ENCODE measurements at regions not wholly inside any gene's neighbourhood (a gene's known extent, or its start where the extent isn't known, plus 50 kb on each side); places are given as distances from the start of the nearest gene placed in this dataset.

GRCh38 chr13:31442571-31442970, 242.8 kb downstream of the B3GLCT start:
- DNase-seq = no peak

- no peak for DNase-seq
These were observed 244.6 kb downstream of the B3GLCT start for GRCh38 chr13:31444266-31444856.

DNA sequence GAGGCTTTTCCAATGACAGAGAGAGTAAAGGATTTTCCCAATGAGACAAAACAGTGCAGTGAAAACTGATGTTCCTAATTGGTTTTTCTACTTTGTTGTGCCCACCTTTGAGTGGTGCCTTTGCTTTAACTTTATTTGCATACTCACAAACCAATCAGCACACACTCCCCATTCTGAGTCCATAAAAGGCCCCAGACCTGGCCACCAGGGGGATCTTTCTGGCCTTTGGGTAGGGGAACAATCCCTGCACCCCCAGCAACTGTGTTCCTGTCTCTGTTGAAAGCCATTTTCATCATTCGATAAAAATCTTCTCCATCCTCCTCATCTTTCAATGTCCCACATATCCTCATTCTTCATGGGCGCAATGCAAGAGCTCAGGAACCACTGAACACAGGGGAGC, 252.8 kb downstream of the B3GLCT start:
- DNase-seq = no peak

GRCh38 chr13:31455581-31455980, 255.8 kb downstream of the B3GLCT start:
- no peak for DNase-seq

DNA sequence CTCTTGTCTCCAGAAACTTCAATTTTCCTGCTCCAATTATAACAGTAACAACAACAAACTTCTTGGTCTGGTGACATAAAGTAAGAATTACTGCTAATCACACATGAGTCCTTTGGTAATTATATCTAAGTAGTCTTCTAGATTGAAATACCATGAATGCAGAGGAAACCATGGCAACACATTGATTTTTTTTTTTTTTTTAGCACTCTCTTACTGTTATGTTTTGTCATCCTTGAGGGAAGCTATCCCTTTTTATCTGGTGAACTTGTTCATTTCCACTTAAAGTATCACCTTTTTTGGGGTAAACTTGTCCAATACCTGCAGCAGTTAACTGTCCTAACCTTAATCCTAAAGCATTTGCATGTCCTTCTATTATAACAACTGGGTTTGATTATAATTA, 256.3 kb downstream of the B3GLCT start:
- no peak for DNase-seq

DNA sequence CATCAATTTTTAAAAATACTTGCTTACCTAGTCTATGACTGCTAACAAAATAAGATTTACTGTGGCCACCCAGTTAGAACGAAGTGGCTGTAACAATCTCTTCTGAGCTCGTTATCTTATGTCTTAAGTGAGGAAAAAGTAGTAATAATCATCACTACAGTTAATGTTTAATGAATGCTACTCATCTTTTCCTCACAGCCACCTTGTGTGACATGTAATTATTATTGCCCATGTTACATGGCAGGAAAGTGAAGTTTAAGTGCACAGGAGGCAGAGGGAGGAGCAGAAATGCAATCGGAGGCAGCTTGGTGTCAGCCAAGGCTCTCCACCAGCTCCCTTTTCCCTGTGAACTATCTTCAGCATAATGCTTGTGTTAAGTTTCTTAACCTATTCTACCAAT, 260.3 kb downstream of the B3GLCT start:
- DNase-seq = no peak

GRCh38 chr13:31461923-31462322, 262.1 kb downstream of the B3GLCT start:
- no peak for DNase-seq

- no peak for DNase-seq
These were observed 263.0 kb downstream of the B3GLCT start for GRCh38 chr13:31462766-31463165.

DNA sequence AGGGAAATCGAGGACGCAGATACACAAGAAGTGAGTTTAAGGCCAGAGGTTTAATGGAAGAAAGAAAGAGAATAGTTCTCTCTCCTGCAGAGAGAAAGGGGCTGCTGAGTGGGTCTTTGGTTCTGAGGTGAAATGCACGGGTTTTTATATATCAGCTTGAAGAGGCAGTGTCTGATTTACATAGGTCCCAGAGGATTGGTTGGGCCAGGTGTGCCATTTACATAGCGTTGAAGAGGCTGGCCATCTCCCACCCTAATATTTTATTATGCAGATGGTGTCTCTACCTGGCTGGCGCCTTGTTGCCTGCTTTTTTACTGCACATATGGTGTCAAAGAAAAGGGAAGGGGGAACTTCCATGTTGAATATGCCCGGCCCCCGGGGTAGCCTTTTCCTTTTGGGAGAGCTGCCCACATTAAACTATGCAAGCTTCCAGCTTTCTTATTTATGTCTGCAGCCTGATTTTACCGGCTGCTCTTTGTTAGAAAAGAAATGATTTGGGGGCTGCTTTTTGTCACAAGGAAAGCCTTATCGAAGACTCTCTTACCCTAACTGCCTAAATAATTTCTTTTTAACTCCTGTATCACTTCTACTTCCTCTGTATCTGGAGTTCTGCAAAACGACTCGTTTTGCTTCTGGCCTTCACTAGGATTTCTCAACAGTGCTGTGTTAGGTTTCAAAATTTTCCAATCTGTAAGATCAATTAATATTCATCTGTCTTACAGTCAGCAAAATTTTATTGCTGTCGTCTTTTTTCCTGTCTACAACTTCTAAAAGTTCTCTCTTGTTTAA, 268.5 kb downstream of the B3GLCT start:
- DNase-seq = no peak

DNA sequence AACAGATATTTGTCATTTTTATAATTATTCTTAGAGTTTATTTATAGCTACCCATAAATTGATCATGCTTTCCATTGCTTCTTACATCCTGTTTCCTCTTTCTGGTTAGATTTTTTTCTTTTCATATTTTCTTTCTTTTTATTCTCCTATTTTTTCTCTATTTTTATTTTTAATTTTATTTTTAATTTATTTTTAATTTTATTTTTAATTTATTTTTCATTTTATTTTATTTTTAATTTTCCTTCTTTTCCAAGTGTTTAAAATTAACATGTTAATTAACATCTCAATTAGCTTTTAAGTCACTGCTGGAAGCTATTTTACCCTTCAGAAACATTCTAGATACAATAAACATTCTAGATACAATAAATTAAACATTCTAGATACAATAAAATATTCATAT, 269.6 kb downstream of the B3GLCT start:
- DNase-seq = no peak

DNA sequence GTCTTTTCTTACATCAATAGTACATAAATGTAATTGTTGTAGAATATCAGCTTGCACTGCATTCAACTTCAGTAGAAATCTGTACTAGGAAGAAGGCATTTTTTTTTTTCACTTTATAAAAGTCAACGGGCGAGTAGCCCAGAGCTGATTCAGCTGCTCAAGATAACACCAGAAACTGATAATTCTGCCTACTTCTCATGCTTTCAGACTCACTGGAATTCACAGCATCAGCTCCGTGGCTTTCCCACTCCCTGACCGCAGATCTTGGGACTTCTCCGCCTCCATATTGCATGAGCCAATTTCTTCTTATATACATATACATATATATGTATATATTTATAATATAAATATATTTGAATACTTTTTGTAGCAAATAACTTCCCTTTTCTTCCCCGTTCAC, 263.1 kb upstream of the RXFP2 start:
- DNase-seq = no peak

DNA sequence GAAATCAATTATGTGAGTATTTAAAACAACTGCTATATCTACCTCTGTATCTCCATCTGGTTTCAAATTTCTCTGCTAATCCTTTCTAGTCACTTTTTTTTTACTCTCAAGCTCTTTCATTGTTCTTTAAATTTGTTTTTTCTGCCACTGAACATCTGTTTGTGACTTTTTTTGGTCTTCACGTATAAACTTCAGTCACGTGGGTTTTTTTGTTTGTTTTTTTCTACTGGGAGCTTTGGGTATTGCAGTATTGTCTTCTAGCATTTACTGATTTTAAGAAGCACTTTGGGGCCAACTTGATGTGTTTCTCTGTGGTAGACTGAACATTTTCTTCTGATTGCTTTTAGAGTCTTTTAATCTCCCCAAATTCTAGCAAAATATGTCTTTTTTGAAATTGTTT, 262.6 kb upstream of the RXFP2 start:
- DNase-seq = no peak

DNA sequence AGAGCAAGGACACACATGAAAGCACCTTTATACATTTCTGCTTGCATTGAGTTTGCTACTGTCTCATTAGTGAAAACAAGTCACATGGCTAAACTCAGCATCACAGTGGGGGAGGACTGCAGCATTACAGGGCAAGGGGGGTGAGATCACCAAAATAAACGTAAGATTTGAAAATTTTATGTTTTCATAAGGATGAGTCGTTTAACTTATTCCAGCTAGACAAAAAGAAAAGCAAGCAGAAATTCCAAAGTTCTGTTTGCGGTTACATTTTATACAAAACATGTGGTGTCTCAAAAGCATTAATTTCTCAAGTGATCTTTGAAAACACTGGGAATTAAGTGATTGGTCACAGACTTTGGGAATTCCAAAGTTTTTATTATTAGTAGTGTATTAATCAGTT, 261.4 kb upstream of the RXFP2 start:
- DNase-seq = no peak

GRCh38 chr13:31485183-31485582, 254.1 kb upstream of the RXFP2 start:
- no peak for DNase-seq

DNA sequence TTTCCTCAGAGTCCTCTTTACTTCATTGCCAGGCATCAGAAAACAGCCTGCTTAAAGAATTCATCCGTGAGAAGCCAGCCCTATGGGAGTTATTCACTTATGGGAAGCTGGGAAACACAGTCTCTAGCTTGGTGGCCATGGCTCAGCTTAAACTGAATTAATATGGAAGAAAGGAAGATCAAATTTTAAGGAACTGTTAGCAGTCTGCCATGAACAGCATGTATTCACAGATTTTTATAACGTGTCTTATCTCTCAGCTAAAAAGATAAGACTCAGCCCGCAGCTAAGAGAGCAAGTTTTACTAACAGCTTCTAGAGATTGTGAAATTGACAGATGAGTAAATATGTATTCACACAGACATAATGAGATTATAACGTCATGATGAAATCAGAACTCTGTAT, 253.7 kb upstream of the RXFP2 start:
- DNase-seq = no peak

DNA sequence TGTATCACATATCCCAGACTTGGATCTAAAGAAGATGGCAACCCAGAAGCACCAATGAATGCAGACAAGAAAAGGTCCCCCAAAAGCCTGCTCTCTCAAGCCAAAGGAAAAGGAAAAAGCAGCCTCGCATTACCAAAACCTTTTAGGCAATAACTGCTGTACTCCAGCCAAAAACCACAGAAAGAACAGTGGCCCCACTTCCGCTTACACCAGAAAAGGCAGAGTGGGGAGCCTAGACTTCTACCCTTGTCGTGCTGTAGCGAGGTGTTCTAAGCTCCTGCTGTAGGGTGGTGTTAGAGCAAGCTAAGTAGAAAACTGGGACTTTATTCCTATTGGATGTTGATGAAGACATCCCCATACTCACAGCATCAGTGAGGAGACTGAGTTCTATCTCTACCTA, 244.0 kb upstream of the RXFP2 start:
- no peak for DNase-seq

GRCh38 chr13:31499274-31499673, 240.1 kb upstream of the RXFP2 start:
- no peak for DNase-seq

DNA sequence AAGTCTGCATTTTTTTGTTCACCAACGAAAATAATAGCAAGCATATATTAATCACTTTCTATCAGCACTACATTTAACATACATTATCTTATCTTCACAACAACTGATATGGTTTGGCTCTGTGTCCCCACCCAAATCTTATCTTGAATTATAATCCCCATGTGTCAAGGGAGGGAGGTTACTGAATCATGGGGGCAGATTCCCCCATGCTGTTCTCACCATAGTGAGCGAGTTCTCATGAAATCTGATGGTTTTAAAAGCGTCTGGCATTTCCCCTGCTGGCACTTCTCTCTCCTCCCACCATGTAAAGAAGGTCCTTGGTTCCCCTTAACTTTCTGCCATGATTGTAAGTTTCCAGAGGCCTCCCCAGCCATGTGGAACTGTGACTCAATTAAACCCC, 235.7 kb upstream of the RXFP2 start:
- no peak for DNase-seq

- DNase-seq = no peak
These were observed 234.4 kb upstream of the RXFP2 start for GRCh38 chr13:31504918-31505317.

- no peak for DNase-seq
These were observed 227.0 kb upstream of the RXFP2 start for GRCh38 chr13:31512331-31512730.

DNA sequence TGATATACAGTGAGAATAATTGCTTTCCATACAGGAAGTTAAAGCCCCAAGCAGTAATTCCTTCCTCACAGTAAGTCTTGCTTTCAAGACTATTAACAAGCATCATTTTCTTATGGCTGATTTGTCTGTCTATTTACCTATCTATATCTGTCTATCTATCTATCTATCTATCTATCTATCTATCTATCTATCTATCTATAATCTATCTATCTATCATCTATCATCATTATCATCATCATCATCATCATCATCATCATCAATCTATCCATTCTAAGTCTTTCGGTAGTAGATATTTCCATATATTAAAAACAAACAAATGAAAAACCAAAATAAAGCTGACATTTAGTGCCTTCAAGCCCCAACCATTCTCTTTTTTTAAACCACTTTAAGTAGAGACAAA, 224.4 kb upstream of the RXFP2 start:
- DNase-seq = no peak

DNA sequence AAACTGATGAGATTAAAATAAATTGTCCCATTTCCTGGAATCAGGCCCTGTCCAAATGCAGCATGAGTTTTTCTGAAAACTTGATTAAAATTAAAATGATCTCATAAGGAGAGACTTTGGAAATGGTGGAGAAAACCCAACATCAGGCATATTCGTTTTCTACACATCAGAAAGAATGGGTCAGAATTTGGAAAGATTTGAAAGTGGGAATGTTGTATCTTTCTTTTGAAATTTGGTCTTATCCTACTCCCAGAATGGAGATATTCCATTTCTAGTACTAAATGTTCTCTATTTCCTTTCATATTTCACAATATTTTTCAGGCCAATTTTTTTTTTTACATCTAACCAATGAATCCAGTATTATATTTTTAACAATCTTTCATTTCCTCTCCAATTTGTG, 223.9 kb upstream of the RXFP2 start:
- no peak for DNase-seq

GRCh38 chr13:31517599-31517998, 221.7 kb upstream of the RXFP2 start:
- no peak for DNase-seq

DNA sequence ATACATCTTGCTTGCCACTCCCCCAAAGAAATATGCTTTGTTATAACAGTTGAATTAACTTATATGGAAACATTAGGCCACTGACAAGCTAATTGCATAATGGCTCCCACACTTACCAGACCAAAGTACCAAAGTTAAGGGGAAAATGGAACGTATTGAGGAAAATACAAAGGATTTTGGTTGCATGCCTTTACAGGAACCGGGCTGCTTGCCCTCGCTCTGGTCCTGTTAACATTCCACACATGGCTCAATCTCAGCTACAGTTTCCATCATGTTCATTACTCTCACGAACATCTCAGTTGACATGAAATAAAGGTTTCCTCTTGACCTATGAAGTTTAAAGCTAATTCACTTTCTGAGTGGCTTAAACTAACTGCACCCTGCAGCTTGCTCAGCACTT, 220.7 kb upstream of the RXFP2 start:
- no peak for DNase-seq

DNA sequence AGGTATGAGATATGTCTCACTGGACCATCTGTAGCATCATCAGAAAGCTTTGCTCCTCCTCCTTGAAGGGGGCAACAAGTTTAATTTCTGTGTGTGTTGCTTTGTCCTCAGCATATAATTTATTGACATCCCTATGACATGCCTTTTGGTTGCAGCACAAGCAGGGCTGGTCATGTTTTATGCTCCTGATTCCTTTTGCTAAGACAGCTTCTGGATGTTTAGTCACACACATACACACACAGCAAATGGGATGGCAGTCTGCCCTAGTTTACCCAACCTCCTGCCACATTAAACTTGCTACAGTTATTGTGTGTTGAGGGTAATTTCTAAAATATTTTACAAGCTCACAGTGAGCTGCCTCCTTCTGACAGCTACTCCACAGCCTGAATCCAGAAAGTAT, 217.9 kb upstream of the RXFP2 start:
- no peak for DNase-seq

Measured in stimulated activated CD8-positive, alpha-beta memory T cell treated with anti-CD3 and anti-CD28 coated beads, Interleukin-4, amount 100 ng/mL, for 48 hours (primary cell).